ENCODE measurements at regions not wholly inside any gene's neighbourhood (a gene's known extent, or its start where the extent isn't known, plus 50 kb on each side); places are given as distances from the start of the nearest gene placed in this dataset.

GRCh38 chr12:102618197-102618877 lies 138.0 kb upstream of the IGF1 start:
- Histone ChIP-seq H3K27ac (ENCODE audit: low read depth, low read length, poor library complexity, severe bottlenecking) (no peak overlapping the region), H3K79me2 (ENCODE audit: insufficient read depth, low read depth, low read length) (no peaks in the 10 kb centered on the region), H3K4me3 (ENCODE audit: low read depth, low read length, poor library complexity, severe bottlenecking) (no peak overlapping the region), H3K36me3 (ENCODE audit: insufficient read depth, low read length) (no peaks in the 10 kb centered on the region), H4K20me1 (ENCODE audit: insufficient read depth, low read length) (no peaks in the 10 kb centered on the region), H2AFZ (ENCODE audit: low read length) (no peak overlapping the region), H3K4me1 (ENCODE audit: insufficient read depth, low read length, poor library complexity, severe bottlenecking) (no peaks in the 10 kb centered on the region), H3K9me2 (ENCODE audit: insufficient read depth, low read length) (no peaks in the 10 kb centered on the region), H3K9me3 (ENCODE audit: low read length) (no peaks in the 10 kb centered on the region), H3K4me2 (ENCODE audit: low read length) (no peak overlapping the region)
- BruUV-seq (replicated peaks) = no TSS peak
- CTCF ChIA-PET (ENCODE audit: unreplicated experiment) = no interaction called here
- no peak for TF ChIP-seq EZH2phosphoT487 (IDR thresholded peaks at IDR 0.05; ENCODE audit: borderline replicate concordance, low read depth, low read length)
- TF ChIP-seq CTCF (conservative IDR thresholded peaks at IDR 0.05; ENCODE audit: low read length) = no peak
- POLR2A ChIA-PET = no interaction called here
- intact Hi-C loops (cut with micrococcal nuclease; ENCODE audit: unreplicated experiment) = no loop called here
- DNase-seq (ENCODE audit: low spot score) = no peak

GRCh38 chr12:102616692-102617091 lies 136.3 kb upstream of the IGF1 start:
- no peak for TF ChIP-seq EZH2phosphoT487 (IDR thresholded peaks at IDR 0.05; ENCODE audit: borderline replicate concordance, low read depth, low read length)
- TF ChIP-seq CTCF (conservative IDR thresholded peaks at IDR 0.05; ENCODE audit: low read length) = no peak
- Histone ChIP-seq H3K36me3 (ENCODE audit: insufficient read depth, low read length) (no peaks in the 10 kb centered on the region), H3K4me1 (ENCODE audit: insufficient read depth, low read length, poor library complexity, severe bottlenecking) (no peaks in the 10 kb centered on the region), H4K20me1 (ENCODE audit: insufficient read depth, low read length) (no peaks in the 10 kb centered on the region), H3K79me2 (ENCODE audit: insufficient read depth, low read depth, low read length) (no peaks in the 10 kb centered on the region), H3K27ac (ENCODE audit: low read depth, low read length, poor library complexity, severe bottlenecking) (no peak overlapping the region), H3K4me2 (ENCODE audit: low read length) (no peak overlapping the region), H3K9me3 (ENCODE audit: low read length) (no peaks in the 10 kb centered on the region), H3K4me3 (ENCODE audit: low read depth, low read length, poor library complexity, severe bottlenecking) (no peak overlapping the region), H2AFZ (ENCODE audit: low read length) (no peak overlapping the region), H3K9me2 (ENCODE audit: insufficient read depth, low read length) (no peaks in the 10 kb centered on the region)
- ChIA-PET POLR2A (no interaction called here), CTCF (ENCODE audit: unreplicated experiment) (no interaction called here)
- intact Hi-C loops (cut with micrococcal nuclease; ENCODE audit: unreplicated experiment) = no loop called here
- no TSS peak for BruUV-seq (replicated peaks)
- no peak for DNase-seq (ENCODE audit: low spot score)

- DNase-seq (ENCODE audit: low spot score) = no peak
- intact Hi-C loops (cut with micrococcal nuclease; ENCODE audit: unreplicated experiment) = no loop called here
- no peaks in the 10 kb centered on the region for H3K9me3 ChIP-seq (ENCODE audit: low read length)
- no peaks in the 10 kb centered on the region for H3K79me2 ChIP-seq (ENCODE audit: insufficient read depth, low read depth, low read length)
- no peaks in the 10 kb centered on the region for H3K36me3 ChIP-seq (ENCODE audit: insufficient read depth, low read length)
- CTCF ChIA-PET (ENCODE audit: unreplicated experiment) = no interaction called here
- no peaks in the 10 kb centered on the region for H3K4me1 ChIP-seq (ENCODE audit: insufficient read depth, low read length, poor library complexity, severe bottlenecking)
- BruUV-seq (replicated peaks) = no TSS peak
- H3K27ac ChIP-seq (ENCODE audit: low read depth, low read length, poor library complexity, severe bottlenecking) = no peak overlapping the region
- H3K4me3 ChIP-seq (ENCODE audit: low read depth, low read length, poor library complexity, severe bottlenecking) = no peak overlapping the region
- no peaks in the 10 kb centered on the region for H4K20me1 ChIP-seq (ENCODE audit: insufficient read depth, low read length)
- POLR2A ChIA-PET = interaction anchor here (0.6 to 1.1 kb wide), 2 partner anchors 10 to 61 kb away, joined by 3 to 5 read pairs; no protein-coding TSS in a partner anchor
- H3K4me2 ChIP-seq (ENCODE audit: low read length) = no peak overlapping the region
- no peak overlapping the region for H2AFZ ChIP-seq (ENCODE audit: low read length)
- no peak for TF ChIP-seq EZH2phosphoT487 (IDR thresholded peaks at IDR 0.05; ENCODE audit: borderline replicate concordance, low read depth, low read length)
- TF ChIP-seq CTCF (conservative IDR thresholded peaks at IDR 0.05; ENCODE audit: low read length) = no peak
- H3K9me2 ChIP-seq (ENCODE audit: insufficient read depth, low read length) = no peaks in the 10 kb centered on the region
Observed at GRCh38 chr12:102611995-102612394, 131.6 kb upstream of the IGF1 start.

All from OCI-LY7 (cell line).